ENCODE measurements at regions not wholly inside any gene's neighbourhood (a gene's known extent, or its start where the extent isn't known, plus 50 kb on each side); places are given as distances from the start of the nearest gene placed in this dataset.

- no peaks in the 10 kb centered on the region for H3K27me3 ChIP-seq (ENCODE audit: insufficient read depth, poor library complexity, severe bottlenecking)
- no peak for TF ChIP-seq SPI1 (IDR thresholded peaks at IDR 0.05; ENCODE audit: borderline replicate concordance, low read depth)
- no peak for TF ChIP-seq POLR2AphosphoS5 (IDR thresholded peaks at IDR 0.05; ENCODE audit: low read depth)
- no peak for TF ChIP-seq REST (IDR thresholded peaks at IDR 0.05; ENCODE audit: insufficient replicate concordance, low read depth)
- no peak for TF ChIP-seq CTCF (IDR thresholded peaks at IDR 0.05; ENCODE audit: insufficient read depth, low read length)
- no peak for TF ChIP-seq GABPA (IDR thresholded peaks at IDR 0.05; ENCODE audit: low read depth)
- no peak for DNase-seq (ENCODE audit: low read depth in 1 of 2, low spot score in 1 of 2)
- H3K4me3 ChIP-seq (replicated peaks; ENCODE audit: insufficient read depth, low read length) = no peak overlapping the region
- no peak overlapping the region for H3K27ac ChIP-seq (replicated peaks)
These were observed 54.7 kb upstream of the ZNF423 start for GRCh38 chr16:49910541-49911071.

- no peak for DNase-seq (ENCODE audit: low read depth in 1 of 2, low spot score in 1 of 2)
- Histone ChIP-seq H3K27ac (replicated peaks) (no peak overlapping the region), H3K27me3 (ENCODE audit: insufficient read depth, poor library complexity, severe bottlenecking) (no peaks in the 10 kb centered on the region), H3K4me3 (replicated peaks; ENCODE audit: insufficient read depth, low read length) (no peak overlapping the region)
- no peak for TF ChIP-seq CTCF (IDR thresholded peaks at IDR 0.05; ENCODE audit: insufficient read depth, low read length)
These were observed 55.5 kb upstream of the ZNF423 start for GRCh38 chr16:49911430-49911829.

GRCh38 chr16:49912721-49913120 lies 56.8 kb upstream of the ZNF423 start:
- TF ChIP-seq SPI1 (IDR thresholded peaks at IDR 0.05; ENCODE audit: borderline replicate concordance, low read depth) (no peak), CTCF (IDR thresholded peaks at IDR 0.05; ENCODE audit: insufficient read depth, low read length) (no peak), POLR2AphosphoS5 (IDR thresholded peaks at IDR 0.05; ENCODE audit: low read depth) (no peak), GABPA (IDR thresholded peaks at IDR 0.05; ENCODE audit: low read depth) (no peak), REST (IDR thresholded peaks at IDR 0.05; ENCODE audit: insufficient replicate concordance, low read depth) (no peak)
- Histone ChIP-seq H3K27ac (replicated peaks) (no peak overlapping the region), H3K27me3 (ENCODE audit: insufficient read depth, poor library complexity, severe bottlenecking) (no peaks in the 10 kb centered on the region), H3K4me3 (replicated peaks; ENCODE audit: insufficient read depth, low read length) (no peak overlapping the region)
- DNase-seq (ENCODE audit: low read depth in 1 of 2, low spot score in 1 of 2) = no peak

GRCh38 chr16:49913720-49914119 lies 57.8 kb upstream of the ZNF423 start:
- TF ChIP-seq SPI1 (IDR thresholded peaks at IDR 0.05; ENCODE audit: borderline replicate concordance, low read depth) = no peak
- no peak for TF ChIP-seq GABPA (IDR thresholded peaks at IDR 0.05; ENCODE audit: low read depth)
- no peak for TF ChIP-seq REST (IDR thresholded peaks at IDR 0.05; ENCODE audit: insufficient replicate concordance, low read depth)
- no peak for TF ChIP-seq POLR2AphosphoS5 (IDR thresholded peaks at IDR 0.05; ENCODE audit: low read depth)
- no peak for TF ChIP-seq CTCF (IDR thresholded peaks at IDR 0.05; ENCODE audit: insufficient read depth, low read length)
- Histone ChIP-seq H3K27me3 (ENCODE audit: insufficient read depth, poor library complexity, severe bottlenecking) (no peaks in the 10 kb centered on the region), H3K4me3 (replicated peaks; ENCODE audit: insufficient read depth, low read length) (no peak overlapping the region), H3K27ac (replicated peaks) (no peak overlapping the region)
- no peak for DNase-seq (ENCODE audit: low read depth in 1 of 2, low spot score in 1 of 2)
